Stimulated activated CD8-positive, alpha-beta memory T cell treated with anti-CD3 and anti-CD28 coated beads, Interleukin-2, amount 100 ng/mL, for 48 hours (primary cell): ENCODE measurements at regions not wholly inside any gene's neighbourhood (a gene's known extent, or its start where the extent isn't known, plus 50 kb on each side); places are given as distances from the start of the nearest gene placed in this dataset.
"Not testable (repeated sequence)": the region's sequence is repeated elsewhere in the genome, so short reads cannot be mapped to it uniquely, and the experiment has no call there.

Experiments used
- DNase-seq, 2 donors: peaks; one replicate each; pipeline ENCODE4 v3.0.0-alpha.2; 2020; ENCODE audit warnings: low read depth in 2 of 2

- DNase-seq = no peak
Measured at GRCh38 chr11:112514011-112514740, 253.5 kb upstream of the PLET1 start.

GRCh38 chr11:112516261-112516660 lies 255.6 kb upstream of the PLET1 start:
- no peak for DNase-seq

- DNase-seq = no peak
Measured at GRCh38 chr11:112516755-112517154, 256.1 kb upstream of the PLET1 start.

- DNase-seq = no peak
Measured at GRCh38 chr11:112518371-112518770, 257.7 kb upstream of the PLET1 start.

GRCh38 chr11:112519751-112520150 lies 259.1 kb upstream of the PLET1 start:
- DNase-seq = no peak

GRCh38 chr11:112520354-112520753 lies 259.7 kb upstream of the PLET1 start:
- DNase-seq = no peak

GRCh38 chr11:112522536-112522935 lies 261.9 kb upstream of the PLET1 start:
- DNase-seq = no peak

- no peak for DNase-seq
Measured at GRCh38 chr11:112523031-112523430, 262.4 kb upstream of the PLET1 start.

GRCh38 chr11:112523477-112523876 lies 262.8 kb upstream of the PLET1 start:
- DNase-seq = no peak

- DNase-seq = no peak
Measured at GRCh38 chr11:112523951-112524350, 263.3 kb upstream of the PLET1 start.

GRCh38 chr11:112524798-112525197 lies 264.1 kb upstream of the PLET1 start:
- no peak for DNase-seq

- no peak for DNase-seq
Measured at GRCh38 chr11:112525270-112525669, 264.6 kb upstream of the PLET1 start.

GRCh38 chr11:112525844-112526590 lies 265.4 kb upstream of the PLET1 start:
- no peak for DNase-seq

- DNase-seq = no peak
Measured at GRCh38 chr11:112526699-112527416, 266.2 kb upstream of the PLET1 start.

- no peak for DNase-seq
Measured at GRCh38 chr11:112529071-112529470, 268.4 kb upstream of the PLET1 start.

GRCh38 chr11:112532506-112532905 lies 271.8 kb upstream of the PLET1 start:
- no peak for DNase-seq

GRCh38 chr11:112533682-112534081 lies 273.0 kb upstream of the PLET1 start:
- DNase-seq = no peak

- DNase-seq = no peak
Measured at GRCh38 chr11:112534208-112534607, 273.5 kb upstream of the PLET1 start.

- no peak for DNase-seq
Measured at GRCh38 chr11:112537026-112537425, 276.4 kb upstream of the PLET1 start.

- DNase-seq = no peak
Measured at GRCh38 chr11:112537846-112538330, 277.2 kb upstream of the PLET1 start.

- DNase-seq = no peak
Measured at GRCh38 chr11:112538534-112539280, 278.0 kb upstream of the PLET1 start.

GRCh38 chr11:112539281-112539555 lies 278.6 kb upstream of the PLET1 start:
- DNase-seq = not testable (repeated sequence)
